Smooth muscle cell (in vitro differentiated cells): ENCODE measurements at regions not wholly inside any gene's neighbourhood (a gene's known extent, or its start where the extent isn't known, plus 50 kb on each side); places are given as distances from the start of the nearest gene placed in this dataset.

Experiments used
- DNase-seq: peaks from one replicate; lab custom pipeline; 2025; ENCODE audit not compliant: unreplicated experiment; lab: John Stamatoyannopoulos, UW
- H2AFZ ChIP-seq: fragments of 200-600 bp; sonication (generic); 2 replicates; pipeline ENCODE4 v1.6.0; 2016; ENCODE audit warnings: antibody characterized with exemption, low read depth, mild to moderate bottlenecking
- H3F3A ChIP-seq: fragments of 200-600 bp; sonication (generic); 2 replicates; pipeline ENCODE4 v1.6.0; 2017; ENCODE audit warnings: antibody characterized with exemption, low read depth
- H3K27ac ChIP-seq: fragments of 200-600 bp; sonication (generic); 2 replicates; pipeline ENCODE4 v1.5.1; 2016; ENCODE audit warnings: low read depth, mild to moderate bottlenecking
- H3K27me3 ChIP-seq: fragments of 200-600 bp; sonication (generic); 2 replicates; pipeline ENCODE4 v1.6.1; 2016; ENCODE audit warnings: low read depth, mild to moderate bottlenecking
- H3K36me3 ChIP-seq: fragments of 200-600 bp; sonication (generic); 2 replicates; pipeline ENCODE4 v1.5.1; 2016; ENCODE audit warnings: low read depth
- H3K4me1 ChIP-seq: fragments of 200-600 bp; sonication (generic); 2 replicates; pipeline ENCODE4 v1.5.1; 2016; ENCODE audit warnings: low read depth
- H3K4me2 ChIP-seq: fragments of 200-600 bp; sonication (generic); 2 replicates; pipeline ENCODE4 v1.6.0; 2016; ENCODE audit warnings: mild to moderate bottlenecking
- H3K4me3 ChIP-seq: fragments of 200-600 bp; sonication (generic); 2 replicates; pipeline ENCODE4 v1.5.1; 2016; ENCODE audit warnings: mild to moderate bottlenecking
- H3K79me2 ChIP-seq: fragments of 200-600 bp; sonication (generic); 2 replicates; pipeline ENCODE4 v1.6.0; 2016; ENCODE audit warnings: low read depth, mild to moderate bottlenecking
- H3K9ac ChIP-seq: fragments of 200-600 bp; sonication (generic); 2 replicates; pipeline ENCODE4 v1.6.0; 2016; ENCODE audit warnings: low read depth
- H3K9me3 ChIP-seq: fragments of 200-600 bp; sonication (generic); replicated peaks from 2 replicates; pipeline ENCODE4 v1.5.1; 2016; ENCODE audit warnings: low read depth
- H4K20me1 ChIP-seq: fragments of 200-600 bp; sonication (generic); 2 replicates; pipeline ENCODE4 v1.6.0; 2016; ENCODE audit warnings: low read depth
- WGBS: methylation state at CpG from one replicate; pipeline ENCODE4 v1.1.7; 2016; ENCODE audit warnings: low lambda C conversion rate; 5-methylcytosine and 5-hydroxymethylcytosine counted together
- TF ChIP-seq, protein P1 (sequence below): fragments of 200-600 bp; sonication (generic); IDR thresholded peaks from 2 replicates; pipeline ENCODE4 v1.5.1; 2017; ENCODE audit warnings: borderline replicate concordance, mild to moderate bottlenecking, antibody characterized with exemption; ENCODE audit not compliant: insufficient read depth, poor library complexity, severe bottlenecking

DNA sequence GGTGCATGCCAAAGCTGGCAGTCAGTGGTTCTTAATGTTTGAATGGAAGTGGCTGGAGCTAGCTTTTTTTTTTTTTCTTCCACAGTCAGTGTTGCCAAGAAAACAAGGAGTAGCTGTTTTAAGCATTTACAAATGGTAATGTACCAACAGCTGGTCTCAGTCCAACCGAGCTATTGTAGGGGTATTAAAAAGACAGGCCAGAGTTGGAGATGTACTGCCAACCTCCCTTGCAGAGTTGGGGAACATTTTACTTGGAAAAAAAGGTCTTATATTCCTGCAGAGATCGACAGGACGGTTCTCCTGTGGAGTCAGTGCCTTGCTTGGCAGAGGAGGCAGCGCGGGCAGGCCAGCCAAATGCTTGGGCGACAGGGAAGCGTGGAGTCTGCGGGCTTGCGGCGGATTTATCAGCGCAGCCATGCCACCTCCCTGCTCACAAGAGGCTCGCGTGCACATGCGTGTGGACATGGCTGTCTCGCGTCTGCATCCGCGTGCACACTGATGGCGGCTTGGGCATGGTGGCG is 338.1 kb downstream of the RPS6KC1 start:
- Histone ChIP-seq H3K9me3 (no peaks in the 10 kb centered on the region), H4K20me1 (no peaks in the 10 kb centered on the region), H3K4me3 (no peak overlapping the region), H3K79me2 (no peaks in the 10 kb centered on the region), H3K36me3 (no peaks in the 10 kb centered on the region), H3K4me2 (no peak overlapping the region), H3F3A (no peaks in the 10 kb centered on the region), H2AFZ (no peak overlapping the region), H3K27ac (no peak overlapping the region), H3K27me3 (no peaks in the 10 kb centered on the region), H3K4me1 (peaks cover 6% of the 10 kb centered on the region), H3K9ac (no peak overlapping the region)
- 97% methylated on average over 20 of the region's 20 CpGs for WGBS
- DNase-seq: no peak
- TF ChIP-seq, protein P1, sequence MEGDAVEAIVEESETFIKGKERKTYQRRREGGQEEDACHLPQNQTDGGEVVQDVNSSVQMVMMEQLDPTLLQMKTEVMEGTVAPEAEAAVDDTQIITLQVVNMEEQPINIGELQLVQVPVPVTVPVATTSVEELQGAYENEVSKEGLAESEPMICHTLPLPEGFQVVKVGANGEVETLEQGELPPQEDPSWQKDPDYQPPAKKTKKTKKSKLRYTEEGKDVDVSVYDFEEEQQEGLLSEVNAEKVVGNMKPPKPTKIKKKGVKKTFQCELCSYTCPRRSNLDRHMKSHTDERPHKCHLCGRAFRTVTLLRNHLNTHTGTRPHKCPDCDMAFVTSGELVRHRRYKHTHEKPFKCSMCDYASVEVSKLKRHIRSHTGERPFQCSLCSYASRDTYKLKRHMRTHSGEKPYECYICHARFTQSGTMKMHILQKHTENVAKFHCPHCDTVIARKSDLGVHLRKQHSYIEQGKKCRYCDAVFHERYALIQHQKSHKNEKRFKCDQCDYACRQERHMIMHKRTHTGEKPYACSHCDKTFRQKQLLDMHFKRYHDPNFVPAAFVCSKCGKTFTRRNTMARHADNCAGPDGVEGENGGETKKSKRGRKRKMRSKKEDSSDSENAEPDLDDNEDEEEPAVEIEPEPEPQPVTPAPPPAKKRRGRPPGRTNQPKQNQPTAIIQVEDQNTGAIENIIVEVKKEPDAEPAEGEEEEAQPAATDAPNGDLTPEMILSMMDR: no peak

DNA sequence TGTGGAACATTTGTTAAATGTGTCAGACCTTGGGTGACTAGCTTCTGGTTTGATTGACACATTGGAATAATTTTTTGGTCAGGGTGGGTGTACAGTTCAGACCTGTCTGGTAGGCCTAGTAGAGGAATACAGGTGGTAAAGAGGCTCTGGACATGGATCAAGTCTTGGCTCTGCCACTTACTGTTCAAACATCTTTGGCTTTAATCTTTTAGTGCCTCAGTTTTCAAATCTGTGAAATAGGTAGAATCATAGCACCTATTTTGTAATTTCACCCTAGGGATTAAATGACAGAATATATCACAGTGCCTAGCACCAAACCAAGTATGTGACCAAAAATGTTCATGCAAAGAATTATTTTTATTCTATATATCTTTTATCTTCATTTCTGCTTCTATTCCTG is 340.4 kb downstream of the RPS6KC1 start:
- Histone ChIP-seq H3K9ac (no peak overlapping the region), H3K27ac (no peak overlapping the region), H4K20me1 (no peaks in the 10 kb centered on the region), H3K4me2 (no peak overlapping the region), H3K9me3 (no peaks in the 10 kb centered on the region), H3K4me1 (peaks cover 6% of the 10 kb centered on the region), H2AFZ (no peak overlapping the region), H3F3A (no peaks in the 10 kb centered on the region), H3K27me3 (no peaks in the 10 kb centered on the region), H3K36me3 (no peaks in the 10 kb centered on the region), H3K79me2 (no peaks in the 10 kb centered on the region), H3K4me3 (no peak overlapping the region)
- no peak for DNase-seq
- TF ChIP-seq, protein P1: no peak

DNA sequence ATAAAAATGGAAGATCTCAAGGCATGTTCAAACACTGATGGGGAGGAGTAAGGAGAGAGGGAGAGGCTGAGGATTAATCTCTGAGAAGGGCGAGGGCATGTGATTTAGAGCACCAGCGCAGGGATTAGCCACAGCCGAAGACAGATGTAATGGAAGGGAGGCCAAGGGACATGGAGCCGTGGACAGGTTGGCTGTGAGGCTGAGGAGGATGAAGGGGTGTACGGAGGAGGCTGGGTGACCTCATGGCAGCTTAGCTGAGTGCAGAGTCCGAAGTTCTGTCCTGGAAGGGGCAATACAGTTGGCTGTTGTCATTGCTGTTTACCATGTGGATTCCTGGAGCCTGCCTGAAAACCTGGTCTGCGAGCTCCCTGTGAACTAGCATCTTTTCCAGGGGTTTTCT is 342.8 kb downstream of the RPS6KC1 start:
- peaks cover 3% of the 10 kb centered on the region for H3K4me1 ChIP-seq
- 92% methylated on average over 7 of the region's 7 CpGs for WGBS

DNA sequence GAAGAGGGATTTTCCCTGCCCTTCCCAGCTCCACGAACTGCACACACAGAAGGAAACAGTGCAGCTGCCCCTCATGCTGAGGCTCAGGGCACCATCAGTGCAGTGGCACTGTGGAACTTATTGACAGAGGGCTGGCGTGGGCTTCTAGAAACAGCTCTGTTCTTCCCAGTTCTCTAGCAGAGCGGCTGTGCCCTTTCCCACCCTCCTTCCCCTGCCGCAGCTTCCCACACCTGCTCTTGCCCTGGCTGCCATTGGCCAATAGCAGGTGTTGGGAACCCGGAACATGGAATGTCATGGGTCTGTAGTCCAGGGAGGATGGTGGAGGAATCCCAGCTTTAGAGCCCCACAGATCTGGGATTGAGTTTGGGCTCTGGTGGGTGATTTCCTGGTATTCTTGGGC is 343.8 kb downstream of the RPS6KC1 start:
- no peaks in the 10 kb centered on the region for H3K9me3 ChIP-seq
- H3K79me2 ChIP-seq: no peaks in the 10 kb centered on the region
- H2AFZ ChIP-seq: no peak overlapping the region
- no peak for DNase-seq
- H3K36me3 ChIP-seq: no peaks in the 10 kb centered on the region
- H3K4me3 ChIP-seq: no peak overlapping the region
- peaks cover 7% of the 10 kb centered on the region for H3K4me1 ChIP-seq
- H4K20me1 ChIP-seq: no peaks in the 10 kb centered on the region
- 86% methylated on average over 5 of the region's 5 CpGs for WGBS
- H3K27me3 ChIP-seq: no peaks in the 10 kb centered on the region
- H3K27ac ChIP-seq: no peak overlapping the region
- TF ChIP-seq, protein P1: no peak
- no peak overlapping the region for H3K9ac ChIP-seq
- no peak overlapping the region for H3K4me2 ChIP-seq
- no peaks in the 10 kb centered on the region for H3F3A ChIP-seq

More for the DNA sequence above, 342.8 kb downstream of the RPS6KC1 start:
- Histone ChIP-seq H3K4me2 (no peak overlapping the region), H3K9me3 (no peaks in the 10 kb centered on the region), H2AFZ (no peak overlapping the region), H3K27ac (no peak overlapping the region), H3F3A (no peaks in the 10 kb centered on the region), H3K79me2 (no peaks in the 10 kb centered on the region), H3K27me3 (no peaks in the 10 kb centered on the region), H4K20me1 (no peaks in the 10 kb centered on the region), H3K4me3 (no peak overlapping the region), H3K36me3 (no peaks in the 10 kb centered on the region), H3K9ac (no peak overlapping the region)
- DNase-seq: no peak
- TF ChIP-seq, protein P1: no peak
